Gastrocnemius medialis (tissue), 4 donors: ENCODE measurements at regions not wholly inside any gene's neighbourhood (a gene's known extent, or its start where the extent isn't known, plus 50 kb on each side); places are given as distances from the start of the nearest gene placed in this dataset.

Experiments
- CTCF ChIP-seq, 5 experiments: fragments of 450-650 bp in 3 of 5; fragments of 200-600 bp in 2 of 5; sonication (generic) in 2 of 5; IDR thresholded peaks in 4 of 5; conservative IDR thresholded peaks in 1 of 5; 1 replicate in 4 of 5; 2 replicates in 1 of 5; pipeline ENCODE4 v1.5.1; 2016 to 2019; ENCODE audit warnings: antibody characterized with exemption in 5 of 5, mild to moderate bottlenecking in 3 of 5, moderate library complexity in 3 of 5
- POLR2A ChIP-seq, 2 donors: fragments of 450-650 bp; IDR thresholded peaks; one replicate each; pipeline ENCODE4 v1.6.1; 2017; ENCODE audit warnings: antibody characterized with exemption in 2 of 2, mild to moderate bottlenecking in 2 of 2, moderate library complexity in 2 of 2

- no peak for TF ChIP-seq CTCF (IDR thresholded peaks at IDR 0.05 in 4 of 5, conservative IDR thresholded peaks at IDR 0.05 in 1 of 5)
- no peak for TF ChIP-seq POLR2A (IDR thresholded peaks at IDR 0.05)
Measured at GRCh38 chr2:222771832-222772231, 89.0 kb upstream of the ACSL3 start.
